ENCODE measurements at regions not wholly inside any gene's neighbourhood (a gene's known extent, or its start where the extent isn't known, plus 50 kb on each side); places are given as distances from the start of the nearest gene placed in this dataset.
"Not testable (repeated sequence)": the region's sequence is repeated elsewhere in the genome, so short reads cannot be mapped to it uniquely, and the experiment has no call there.

GRCh38 chr5:162621726-162622263 is 554.2 kb downstream of the GABRG2 start:
- DNase-seq (ENCODE audit: low read depth): not testable (repeated sequence)

GRCh38 chr5:162624110-162624509 is 556.5 kb downstream of the GABRG2 start:
- no peak for DNase-seq (ENCODE audit: low read depth)

GRCh38 chr5:162637481-162637880 is 569.9 kb downstream of the GABRG2 start:
- no peak for DNase-seq (ENCODE audit: low read depth)

GRCh38 chr5:162638849-162639248 is 571.3 kb downstream of the GABRG2 start:
- DNase-seq (ENCODE audit: low read depth): no peak

- DNase-seq (ENCODE audit: low read depth): no peak
Observed at GRCh38 chr5:162641142-162641813, 573.7 kb downstream of the GABRG2 start.

- no peak for DNase-seq (ENCODE audit: low read depth)
Observed at GRCh38 chr5:162654661-162655405, 587.3 kb downstream of the GABRG2 start.

GRCh38 chr5:162657076-162657475 is 589.5 kb downstream of the GABRG2 start:
- DNase-seq (ENCODE audit: low read depth): no peak

GRCh38 chr5:162664846-162665245 is 597.3 kb downstream of the GABRG2 start:
- no peak for DNase-seq (ENCODE audit: low read depth)

GRCh38 chr5:162668926-162669325 is 601.4 kb downstream of the GABRG2 start:
- no peak for DNase-seq (ENCODE audit: low read depth)

- no peak for DNase-seq (ENCODE audit: low read depth)
Observed at GRCh38 chr5:162672061-162672460, 604.5 kb downstream of the GABRG2 start.

GRCh38 chr5:162683284-162683683 is 615.7 kb downstream of the GABRG2 start:
- DNase-seq (ENCODE audit: low read depth): no peak

- no peak for DNase-seq (ENCODE audit: low read depth)
Observed at GRCh38 chr5:162684145-162684544, 616.6 kb downstream of the GABRG2 start.

- no peak for DNase-seq (ENCODE audit: low read depth)
Observed at GRCh38 chr5:162685302-162685701, 617.7 kb downstream of the GABRG2 start.

GRCh38 chr5:162696272-162696671 is 628.7 kb downstream of the GABRG2 start:
- not testable (repeated sequence) for DNase-seq (ENCODE audit: low read depth)

GRCh38 chr5:162699361-162699760 is 631.8 kb downstream of the GABRG2 start:
- no peak for DNase-seq (ENCODE audit: low read depth)

- DNase-seq (ENCODE audit: low read depth): no peak
Observed at GRCh38 chr5:162703914-162704313, 636.3 kb downstream of the GABRG2 start.

- no peak for DNase-seq (ENCODE audit: low read depth)
Observed at GRCh38 chr5:162711244-162711643, 643.7 kb downstream of the GABRG2 start.

GRCh38 chr5:162719720-162720119 is 652.1 kb downstream of the GABRG2 start:
- no peak for DNase-seq (ENCODE audit: low read depth)

- no peak for DNase-seq (ENCODE audit: low read depth)
Observed at GRCh38 chr5:162721125-162721524, 653.6 kb downstream of the GABRG2 start.

- DNase-seq (ENCODE audit: low read depth): no peak
Observed at GRCh38 chr5:162752612-162753011, 684.8 kb upstream of the CCNG1 start.

- DNase-seq (ENCODE audit: low read depth): no peak
Observed at GRCh38 chr5:162762119-162762518, 675.3 kb upstream of the CCNG1 start.

GRCh38 chr5:162769019-162769418 is 668.4 kb upstream of the CCNG1 start:
- DNase-seq (ENCODE audit: low read depth): no peak

- no peak for DNase-seq (ENCODE audit: low read depth)
Observed at GRCh38 chr5:162785673-162786072, 651.7 kb upstream of the CCNG1 start.

Data from activated T-cell treated with anti-CD3 and anti-CD28 coated beads for 1 hour (primary cell).